HEK293 (cell line): ENCODE measurements at regions not wholly inside any gene's neighbourhood (a gene's known extent, or its start where the extent isn't known, plus 50 kb on each side); places are given as distances from the start of the nearest gene placed in this dataset.
"Not testable (repeated sequence)": the region's sequence is repeated elsewhere in the genome, so short reads cannot be mapped to it uniquely, and the experiment has no call there.

Experiments
- CTCF ChIA-PET: fragments of 350-600 bp; formaldehyde crosslinking; extraction: SDS; loops from one replicate; lab custom pipeline; 2021; ENCODE audit warnings: antibody characterized with exemption; lab: Yijun Ruan, JAX
- POLR2A ChIA-PET: fragments of 300-600 bp; formaldehyde crosslinking; extraction: SDS; loops from one replicate; lab custom pipeline; 2020; ENCODE audit warnings: antibody characterized with exemption, inconsistent platforms; lab: Yijun Ruan, JAX
- H3K27ac ChIP-seq: fragments of 200-500 bp; sonication (Bioruptor generic); 2 replicates; pipeline ENCODE4 v1.5.1; 2014; ENCODE audit warnings: low read depth, low read length, control low read depth, inconsistent platforms; ENCODE audit errors: extremely low read depth
- H3K36me3 ChIP-seq, 2 experiments: fragments of 200-500 bp in 1 of 2; sonication (Bioruptor generic) in 1 of 2; 1 replicate in 1 of 2; 2 replicates in 1 of 2; pipeline ENCODE4 v1.5.1; 2014 to 2017; ENCODE audit warnings: inconsistent platforms in 2 of 2, low read length in 2 of 2; ENCODE audit not compliant: control insufficient read depth in 2 of 2, insufficient read depth in 1 of 2
- H3K4me1 ChIP-seq: fragments of 200-500 bp; sonication (Bioruptor generic); 2 replicates; pipeline ENCODE4 v1.5.1; 2014; ENCODE audit warnings: mild to moderate bottlenecking, low read length, inconsistent platforms; ENCODE audit not compliant: control insufficient read depth, insufficient read depth
- H3K4me3 ChIP-seq: 2 replicates; pipeline ENCODE4 v1.5.1; 2011; ENCODE audit warnings: low read depth, mild to moderate bottlenecking, control low read depth, low read length, moderate library complexity
- H3K9me3 ChIP-seq: fragments of 200-500 bp; sonication (Bioruptor generic); 2 replicates; pipeline ENCODE4 v1.5.1; 2014; ENCODE audit warnings: low read depth, low read length, inconsistent platforms; ENCODE audit not compliant: control insufficient read depth, insufficient read depth
- GFI1B ChIP-seq: fragments of 450-650 bp; formaldehyde crosslinking; IDR thresholded peaks from 2 replicates; pipeline ENCODE4 v1.5.1; 2016; ENCODE audit warnings: missing biosample characterization, missing genetic modification characterization
- GLI4 ChIP-seq: fragments of 450-650 bp; formaldehyde crosslinking; IDR thresholded peaks from 2 replicates; pipeline ENCODE4 v1.5.1; 2016; ENCODE audit warnings: missing biosample characterization, missing genetic modification characterization
- RBAK ChIP-seq: fragments of 450-650 bp; formaldehyde crosslinking; IDR thresholded peaks from 2 replicates; pipeline ENCODE4 v1.5.1; 2016; ENCODE audit warnings: missing biosample characterization, missing genetic modification characterization
- REPIN1 ChIP-seq: fragments of 450-650 bp; formaldehyde crosslinking; IDR thresholded peaks from 2 replicates; pipeline ENCODE4 v1.5.1; 2017; ENCODE audit warnings: missing biosample characterization, missing genetic modification characterization, low read depth
- SALL2 ChIP-seq: fragments of 450-650 bp; formaldehyde crosslinking; IDR thresholded peaks from 2 replicates; pipeline ENCODE4 v1.5.0; 2017; ENCODE audit warnings: missing biosample characterization, mild to moderate bottlenecking, missing genetic modification characterization, borderline replicate concordance
- SETDB1 ChIP-seq: IDR thresholded peaks from one replicate; pipeline ENCODE4 v1.6.1; 2017; ENCODE audit warnings: mild to moderate bottlenecking, low read length, moderate library complexity, mixed read lengths; ENCODE audit not compliant: insufficient read length
- ZBTB8A ChIP-seq: fragments of 450-650 bp; formaldehyde crosslinking; IDR thresholded peaks from 2 replicates; pipeline ENCODE4 v1.5.1; 2016; ENCODE audit warnings: missing biosample characterization, missing genetic modification characterization
- ZNF140 ChIP-seq: fragments of 450-650 bp; formaldehyde crosslinking; IDR thresholded peaks from 2 replicates; pipeline ENCODE4 v1.5.1; 2016; ENCODE audit warnings: missing biosample characterization, missing genetic modification characterization
- ZNF19 ChIP-seq: fragments of 450-650 bp; formaldehyde crosslinking; IDR thresholded peaks from 2 replicates; pipeline ENCODE4; 2016; ENCODE audit warnings: missing biosample characterization, missing genetic modification characterization, low read depth
- ZNF23 ChIP-seq: fragments of 450-650 bp; formaldehyde crosslinking; IDR thresholded peaks from 2 replicates; pipeline ENCODE4 v1.5.1; 2016; ENCODE audit warnings: missing biosample characterization, missing genetic modification characterization, borderline replicate concordance
- ZNF48 ChIP-seq: fragments of 450-650 bp; formaldehyde crosslinking; IDR thresholded peaks from 2 replicates; pipeline ENCODE4 v1.5.1; 2016; ENCODE audit warnings: missing biosample characterization, missing genetic modification characterization
- ZNF544 ChIP-seq: fragments of 450-650 bp; formaldehyde crosslinking; IDR thresholded peaks from 2 replicates; pipeline ENCODE4 v1.5.0; 2017; ENCODE audit warnings: missing biosample characterization, missing genetic modification characterization
- ZNF623 ChIP-seq: fragments of 450-650 bp; formaldehyde crosslinking; IDR thresholded peaks from 2 replicates; pipeline ENCODE4 v1.5.1; 2016; ENCODE audit warnings: missing biosample characterization, missing genetic modification characterization
- ZNF677 ChIP-seq: fragments of 450-650 bp; IDR thresholded peaks from 2 replicates; pipeline ENCODE4 v1.5.0; 2018; ENCODE audit warnings: missing biosample characterization, mild to moderate bottlenecking, missing genetic modification characterization, moderate library complexity
- ZNF792 ChIP-seq: fragments of 450-650 bp; formaldehyde crosslinking; IDR thresholded peaks from 2 replicates; pipeline ENCODE4 v1.5.1; 2016; ENCODE audit warnings: missing biosample characterization, missing genetic modification characterization
- TF ChIP-seq, protein P1 (sequence below): fragments of 450-650 bp; formaldehyde crosslinking; IDR thresholded peaks from 2 replicates; pipeline ENCODE4 v1.5.1; 2016; ENCODE audit warnings: missing biosample characterization, missing genetic modification characterization
- TF ChIP-seq, protein P2 (sequence below): fragments of 450-650 bp; formaldehyde crosslinking; IDR thresholded peaks from 2 replicates; pipeline ENCODE4 v1.5.1; 2016; ENCODE audit warnings: missing biosample characterization, missing genetic modification characterization
- TF ChIP-seq, protein P3 (sequence below): fragments of 450-650 bp; formaldehyde crosslinking; IDR thresholded peaks from 2 replicates; pipeline ENCODE4 v1.5.1; 2016; ENCODE audit warnings: missing biosample characterization, missing genetic modification characterization
- TF ChIP-seq, protein P4 (sequence below): IDR thresholded peaks from 2 replicates; pipeline ENCODE4 v1.6.1; 2011; ENCODE audit warnings: mild to moderate bottlenecking, low read depth, low read length, borderline replicate concordance
- TF ChIP-seq, protein P5 (sequence below): fragments of 450-650 bp; formaldehyde crosslinking; IDR thresholded peaks from 2 replicates; pipeline ENCODE4 v1.5.1; 2016; ENCODE audit warnings: missing biosample characterization, missing genetic modification characterization

DNA sequence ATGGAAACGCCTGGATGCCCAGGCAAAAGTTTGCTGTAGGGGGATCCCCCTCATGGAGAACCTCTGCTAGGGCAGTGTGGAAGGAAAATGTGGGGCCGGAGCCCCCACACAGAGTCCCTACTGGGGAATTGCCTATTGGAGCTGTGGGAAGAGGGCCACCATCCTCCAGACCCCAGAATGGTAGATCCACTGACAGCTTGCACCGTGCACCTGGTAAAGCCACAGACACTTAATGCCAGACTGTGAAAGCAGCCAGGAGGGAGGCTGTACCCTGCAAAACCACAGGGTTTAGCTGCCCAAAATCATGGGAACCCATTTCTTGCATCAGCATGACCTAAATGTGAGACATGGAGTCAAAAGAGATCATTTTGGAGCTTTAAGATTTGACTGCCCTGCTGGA is 302.0 kb upstream of the ST8SIA4 start:
- CTCF ChIA-PET, H3K4me1 ChIP-seq, H3K9me3 ChIP-seq, H3K36me3 ChIP-seq, POLR2A ChIA-PET, H3K4me3 ChIP-seq, H3K27ac ChIP-seq: not testable (repeated sequence)

DNA sequence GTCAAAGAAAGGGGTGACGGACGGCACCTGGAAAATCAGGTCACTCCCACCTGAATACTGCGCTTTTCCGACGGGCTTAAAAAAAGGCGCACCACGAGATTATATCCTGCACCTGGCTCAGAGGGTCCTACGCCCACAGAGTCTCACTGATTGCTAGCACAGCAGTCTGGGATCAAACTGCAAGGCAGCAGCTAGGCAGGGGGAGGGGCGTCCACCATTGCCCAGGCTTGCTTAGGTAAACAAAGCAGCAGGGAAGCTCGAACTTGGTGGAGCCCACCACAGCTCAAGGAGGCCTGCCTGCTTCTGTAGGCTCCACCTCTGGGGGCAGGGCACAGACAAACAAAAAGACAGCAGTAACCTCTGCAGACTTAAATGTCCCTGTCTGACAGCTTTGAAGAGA is 277.3 kb upstream of the ST8SIA4 start:
- POLR2A ChIA-PET, H3K36me3 ChIP-seq, H3K4me1 ChIP-seq, H3K9me3 ChIP-seq, H3K27ac ChIP-seq, CTCF ChIA-PET, H3K4me3 ChIP-seq: not testable (repeated sequence)

DNA sequence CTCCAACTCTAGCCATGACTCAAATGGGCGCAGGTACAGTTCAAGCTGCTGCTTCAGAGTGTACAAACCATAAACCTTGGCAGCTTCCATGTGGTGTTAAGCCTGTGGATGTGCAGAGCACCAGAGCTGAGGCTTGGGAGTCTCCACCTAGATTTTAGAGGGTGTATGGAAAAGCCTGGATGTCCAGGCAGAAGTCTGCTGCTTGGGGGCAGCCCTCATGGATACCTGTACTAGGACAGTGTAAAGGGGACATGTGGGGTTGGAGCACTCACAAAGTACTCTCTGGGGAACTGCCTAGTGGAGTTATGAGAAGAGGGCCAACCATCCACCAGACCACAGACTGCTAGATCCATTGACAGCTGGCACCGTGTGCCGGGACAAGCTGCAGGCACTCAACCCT is 273.5 kb upstream of the ST8SIA4 start:
- no peak overlapping the region for H3K4me3 ChIP-seq
- ChIA-PET CTCF (no interaction called here), POLR2A (no interaction called here)
- H3K9me3 ChIP-seq = no peaks in the 10 kb centered on the region
- H3K4me1 ChIP-seq = no peaks in the 10 kb centered on the region
- H3K36me3 ChIP-seq = no peaks in the 10 kb centered on the region
- no peak overlapping the region for H3K27ac ChIP-seq
- TF ChIP-seq SETDB1 = peak; percentile 55
- TF ChIP-seq, protein P1, sequence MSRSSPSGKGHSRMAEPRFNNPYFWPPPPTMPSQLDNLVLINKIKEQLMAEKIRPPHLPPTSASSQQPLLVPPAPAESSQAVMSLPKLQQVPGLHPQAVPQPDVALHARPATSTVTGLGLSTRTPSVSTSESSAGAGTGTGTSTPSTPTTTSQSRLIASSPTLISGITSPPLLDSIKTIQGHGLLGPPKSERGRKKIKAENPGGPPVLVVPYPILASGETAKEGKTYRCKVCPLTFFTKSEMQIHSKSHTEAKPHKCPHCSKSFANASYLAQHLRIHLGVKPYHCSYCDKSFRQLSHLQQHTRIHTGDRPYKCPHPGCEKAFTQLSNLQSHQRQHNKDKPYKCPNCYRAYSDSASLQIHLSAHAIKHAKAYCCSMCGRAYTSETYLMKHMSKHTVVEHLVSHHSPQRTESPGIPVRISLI (tag by site-specific recombination) = no peak

DNA sequence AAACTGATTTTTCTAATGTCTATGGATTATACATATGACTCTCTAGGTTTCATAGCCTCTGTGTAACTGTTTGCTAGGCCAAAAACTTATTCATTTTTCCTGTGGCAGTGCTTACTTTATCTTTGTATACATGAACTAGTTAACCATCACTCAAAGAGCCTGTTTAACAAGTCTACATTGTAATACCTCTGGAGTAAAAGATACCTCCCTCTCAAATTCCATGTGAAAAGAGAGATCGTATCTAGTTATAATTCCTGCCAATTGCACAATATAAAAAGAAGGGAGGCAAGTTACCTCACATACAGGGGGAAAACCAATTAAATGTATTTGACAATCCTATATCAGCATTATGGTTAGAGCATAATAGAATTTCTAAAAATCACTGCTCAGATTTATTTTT is 271.9 kb upstream of the ST8SIA4 start:
- CTCF ChIA-PET = no interaction called here

More for the DNA sequence above, 271.9 kb upstream of the ST8SIA4 start:
- POLR2A ChIA-PET = no interaction called here
- TF ChIP-seq ZNF792 (tag by site-specific recombination) = no peak
- TF ChIP-seq, protein P2, sequence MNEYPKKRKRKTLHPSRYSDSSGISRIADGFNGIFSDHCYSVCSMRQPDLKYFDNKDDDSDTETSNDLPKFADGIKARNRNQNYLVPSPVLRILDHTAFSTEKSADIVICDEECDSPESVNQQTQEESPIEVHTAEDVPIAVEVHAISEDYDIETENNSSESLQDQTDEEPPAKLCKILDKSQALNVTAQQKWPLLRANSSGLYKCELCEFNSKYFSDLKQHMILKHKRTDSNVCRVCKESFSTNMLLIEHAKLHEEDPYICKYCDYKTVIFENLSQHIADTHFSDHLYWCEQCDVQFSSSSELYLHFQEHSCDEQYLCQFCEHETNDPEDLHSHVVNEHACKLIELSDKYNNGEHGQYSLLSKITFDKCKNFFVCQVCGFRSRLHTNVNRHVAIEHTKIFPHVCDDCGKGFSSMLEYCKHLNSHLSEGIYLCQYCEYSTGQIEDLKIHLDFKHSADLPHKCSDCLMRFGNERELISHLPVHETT (tag by site-specific recombination) = no peak
- TF ChIP-seq GLI4 (tag by site-specific recombination) = no peak
- TF ChIP-seq ZNF140 (tag by site-specific recombination) = no peak
- TF ChIP-seq ZNF19 (tag by site-specific recombination) = no peak
- TF ChIP-seq, protein P3, sequence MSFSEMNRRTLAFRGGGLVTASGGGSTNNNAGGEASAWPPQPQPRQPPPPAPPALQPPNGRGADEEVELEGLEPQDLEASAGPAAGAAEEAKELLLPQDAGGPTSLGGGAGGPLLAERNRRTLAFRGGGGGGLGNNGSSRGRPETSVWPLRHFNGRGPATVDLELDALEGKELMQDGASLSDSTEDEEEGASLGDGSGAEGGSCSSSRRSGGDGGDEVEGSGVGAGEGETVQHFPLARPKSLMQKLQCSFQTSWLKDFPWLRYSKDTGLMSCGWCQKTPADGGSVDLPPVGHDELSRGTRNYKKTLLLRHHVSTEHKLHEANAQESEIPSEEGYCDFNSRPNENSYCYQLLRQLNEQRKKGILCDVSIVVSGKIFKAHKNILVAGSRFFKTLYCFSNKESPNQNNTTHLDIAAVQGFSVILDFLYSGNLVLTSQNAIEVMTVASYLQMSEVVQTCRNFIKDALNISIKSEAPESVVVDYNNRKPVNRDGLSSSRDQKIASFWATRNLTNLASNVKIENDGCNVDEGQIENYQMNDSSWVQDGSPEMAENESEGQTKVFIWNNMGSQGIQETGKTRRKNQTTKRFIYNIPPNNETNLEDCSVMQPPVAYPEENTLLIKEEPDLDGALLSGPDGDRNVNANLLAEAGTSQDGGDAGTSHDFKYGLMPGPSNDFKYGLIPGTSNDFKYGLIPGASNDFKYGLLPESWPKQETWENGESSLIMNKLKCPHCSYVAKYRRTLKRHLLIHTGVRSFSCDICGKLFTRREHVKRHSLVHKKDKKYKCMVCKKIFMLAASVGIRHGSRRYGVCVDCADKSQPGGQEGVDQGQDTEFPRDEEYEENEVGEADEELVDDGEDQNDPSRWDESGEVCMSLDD (tag by site-specific recombination) = no peak
- no peak for TF ChIP-seq ZNF48 (tag by site-specific recombination)
- TF ChIP-seq, protein P4, sequence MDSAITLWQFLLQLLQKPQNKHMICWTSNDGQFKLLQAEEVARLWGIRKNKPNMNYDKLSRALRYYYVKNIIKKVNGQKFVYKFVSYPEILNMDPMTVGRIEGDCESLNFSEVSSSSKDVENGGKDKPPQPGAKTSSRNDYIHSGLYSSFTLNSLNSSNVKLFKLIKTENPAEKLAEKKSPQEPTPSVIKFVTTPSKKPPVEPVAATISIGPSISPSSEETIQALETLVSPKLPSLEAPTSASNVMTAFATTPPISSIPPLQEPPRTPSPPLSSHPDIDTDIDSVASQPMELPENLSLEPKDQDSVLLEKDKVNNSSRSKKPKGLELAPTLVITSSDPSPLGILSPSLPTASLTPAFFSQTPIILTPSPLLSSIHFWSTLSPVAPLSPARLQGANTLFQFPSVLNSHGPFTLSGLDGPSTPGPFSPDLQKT = no peak
- no peak for TF ChIP-seq ZNF623
- no peak for TF ChIP-seq ZNF23
- no peak for TF ChIP-seq REPIN1
- TF ChIP-seq, protein P5, sequence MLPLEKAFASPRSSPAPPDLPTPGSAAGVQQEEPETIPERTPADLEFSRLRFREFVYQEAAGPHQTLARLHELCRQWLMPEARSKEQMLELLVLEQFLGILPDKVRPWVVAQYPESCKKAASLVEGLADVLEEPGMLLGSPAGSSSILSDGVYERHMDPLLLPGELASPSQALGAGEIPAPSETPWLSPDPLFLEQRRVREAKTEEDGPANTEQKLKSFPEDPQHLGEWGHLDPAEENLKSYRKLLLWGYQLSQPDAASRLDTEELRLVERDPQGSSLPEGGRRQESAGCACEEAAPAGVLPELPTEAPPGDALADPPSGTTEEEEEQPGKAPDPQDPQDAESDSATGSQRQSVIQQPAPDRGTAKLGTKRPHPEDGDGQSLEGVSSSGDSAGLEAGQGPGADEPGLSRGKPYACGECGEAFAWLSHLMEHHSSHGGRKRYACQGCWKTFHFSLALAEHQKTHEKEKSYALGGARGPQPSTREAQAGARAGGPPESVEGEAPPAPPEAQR = no peak
- no peak for TF ChIP-seq ZNF544 (tag by site-specific recombination)
- TF ChIP-seq RBAK = no peak
- no peak for TF ChIP-seq SALL2
- TF ChIP-seq ZNF677 (tag by site-specific recombination) = no peak
- TF ChIP-seq ZBTB8A (tag by site-specific recombination) = no peak
- TF ChIP-seq GFI1B (tag by site-specific recombination) = no peak
- Histone ChIP-seq H3K36me3 (no peaks in the 10 kb centered on the region), H3K4me3 (no peak overlapping the region), H3K9me3 (no peaks in the 10 kb centered on the region), H3K27ac (no peak overlapping the region), H3K4me1 (no peaks in the 10 kb centered on the region)
